ENCODE measurements at regions not wholly inside any gene's neighbourhood (a gene's known extent, or its start where the extent isn't known, plus 50 kb on each side); places are given as distances from the start of the nearest gene placed in this dataset.
"Not testable (repeated sequence)": the region's sequence is repeated elsewhere in the genome, so short reads cannot be mapped to it uniquely, and the experiment has no call there.

- DNase-seq (ENCODE audit: insufficient read length, low spot score), result no peak
- FAIRE-seq, result no peak
Observed at GRCh38 chr15:95739131-95739530, 591.4 kb upstream of the NR2F2 start.

DNA sequence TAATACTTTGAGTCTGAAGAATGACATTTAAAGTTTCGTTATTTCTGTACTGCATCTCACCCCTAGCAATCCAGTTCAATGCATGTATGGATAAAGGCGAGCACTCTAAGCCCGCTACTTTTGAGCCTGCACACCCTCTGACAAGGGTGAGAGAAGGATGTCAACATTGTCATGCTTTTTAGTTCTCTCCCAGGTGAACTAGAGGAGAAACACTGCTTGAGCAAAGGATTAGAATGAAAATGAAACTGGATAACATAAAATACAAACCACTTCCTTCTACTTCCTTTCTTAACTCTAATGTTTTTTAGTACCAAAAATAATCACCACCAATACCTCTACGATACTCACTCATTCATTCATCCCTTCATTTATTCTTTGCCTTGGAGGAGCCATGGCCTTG is 588.7 kb upstream of the NR2F2 start:
- DNase-seq (ENCODE audit: insufficient read length, low spot score) (no peak), FAIRE-seq (no peak)

DNA sequence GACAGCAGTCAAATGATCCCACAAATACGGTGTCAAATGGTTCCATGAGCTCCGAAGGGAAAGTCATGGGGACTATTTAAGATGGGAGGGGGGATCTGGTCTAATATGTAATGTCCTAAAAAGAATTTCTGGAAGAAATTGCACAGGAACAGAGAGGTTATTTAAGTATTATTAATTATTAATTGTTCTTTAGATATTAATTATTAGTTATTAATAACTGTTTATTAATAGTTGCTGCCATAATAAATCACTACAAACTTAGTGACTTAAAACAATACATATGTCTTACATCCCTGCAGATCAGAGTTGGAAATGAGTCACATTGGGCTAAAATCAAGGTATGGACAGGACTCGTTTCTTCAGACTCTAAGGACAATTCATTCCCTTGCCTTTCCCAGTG is 588.2 kb upstream of the NR2F2 start:
- no peak for FAIRE-seq
- no peak for DNase-seq (ENCODE audit: insufficient read length, low spot score)

- DNase-seq (ENCODE audit: insufficient read length, low spot score) (no peak), FAIRE-seq (no peak)
Observed at GRCh38 chr15:95742836-95743235, 587.7 kb upstream of the NR2F2 start.

GRCh38 chr15:95757171-95757570 is 573.3 kb upstream of the NR2F2 start:
- FAIRE-seq (no peak), DNase-seq (ENCODE audit: insufficient read length, low spot score) (no peak)

DNA sequence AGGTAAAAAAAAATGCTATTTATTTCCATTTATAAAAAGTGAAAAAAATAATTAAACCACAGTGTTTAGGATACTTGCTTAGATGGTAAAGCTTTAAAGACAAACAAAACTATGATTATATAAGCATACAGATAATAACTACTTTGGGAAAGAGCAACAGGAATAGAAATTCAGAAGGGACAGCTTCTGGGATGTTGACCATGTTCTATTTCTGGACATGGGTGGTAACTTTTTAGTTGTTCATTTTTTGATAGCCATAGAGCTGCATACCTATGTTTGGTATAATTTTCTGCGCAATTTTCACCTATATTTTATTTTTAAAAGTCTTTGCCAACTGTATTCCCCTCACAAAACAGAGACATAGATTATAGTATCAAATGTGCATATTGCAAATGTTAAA is 572.0 kb upstream of the NR2F2 start:
- FAIRE-seq (no peak), DNase-seq (ENCODE audit: insufficient read length, low spot score) (no peak)

GRCh38 chr15:95758851-95759250 is 571.6 kb upstream of the NR2F2 start:
- FAIRE-seq (no peak), DNase-seq (ENCODE audit: insufficient read length, low spot score) (no peak)

GRCh38 chr15:95760508-95760907 is 570.0 kb upstream of the NR2F2 start:
- FAIRE-seq, result no peak
- DNase-seq (ENCODE audit: insufficient read length, low spot score), result no peak

DNA sequence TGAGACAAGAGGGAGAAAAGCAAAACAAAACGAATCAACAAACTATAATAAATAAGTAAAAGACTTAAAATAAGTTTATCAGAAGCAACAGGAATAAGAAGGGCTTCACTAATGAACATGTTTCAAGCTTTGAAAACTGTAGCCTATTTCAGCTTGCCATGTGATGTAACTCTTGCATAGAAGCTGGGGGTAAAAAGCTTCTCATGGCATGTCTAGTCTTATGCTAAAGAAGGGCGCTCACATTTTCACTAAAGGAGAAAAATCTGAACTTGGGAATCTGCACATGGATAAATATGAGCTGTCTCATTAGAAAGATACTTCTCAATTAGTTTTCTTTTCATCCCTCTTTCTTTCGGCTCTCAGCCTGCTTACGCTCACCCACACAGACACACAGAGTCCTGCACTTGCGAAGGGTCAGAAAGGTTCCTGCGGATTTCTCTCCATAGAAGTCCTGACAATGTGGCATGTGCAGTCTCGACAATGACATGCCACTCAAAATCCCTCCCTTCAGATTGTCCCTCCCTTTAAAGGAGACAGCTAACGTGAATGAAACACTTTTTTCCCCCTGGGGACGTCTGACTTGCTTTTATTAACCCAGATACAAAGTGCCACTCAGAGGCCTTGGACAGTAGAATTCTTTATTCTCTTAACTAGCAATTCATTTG is 568.9 kb upstream of the NR2F2 start:
- FAIRE-seq (no peak), DNase-seq (ENCODE audit: insufficient read length, low spot score) (no peak)

GRCh38 chr15:95763426-95763825 is 567.1 kb upstream of the NR2F2 start:
- FAIRE-seq, result no peak
- no peak for DNase-seq (ENCODE audit: insufficient read length, low spot score)

GRCh38 chr15:95765161-95765560 is 565.3 kb upstream of the NR2F2 start:
- FAIRE-seq (no peak), DNase-seq (ENCODE audit: insufficient read length, low spot score) (no peak)

GRCh38 chr15:95770196-95770595 is 560.3 kb upstream of the NR2F2 start:
- no peak for FAIRE-seq
- DNase-seq (ENCODE audit: insufficient read length, low spot score), result no peak

DNA sequence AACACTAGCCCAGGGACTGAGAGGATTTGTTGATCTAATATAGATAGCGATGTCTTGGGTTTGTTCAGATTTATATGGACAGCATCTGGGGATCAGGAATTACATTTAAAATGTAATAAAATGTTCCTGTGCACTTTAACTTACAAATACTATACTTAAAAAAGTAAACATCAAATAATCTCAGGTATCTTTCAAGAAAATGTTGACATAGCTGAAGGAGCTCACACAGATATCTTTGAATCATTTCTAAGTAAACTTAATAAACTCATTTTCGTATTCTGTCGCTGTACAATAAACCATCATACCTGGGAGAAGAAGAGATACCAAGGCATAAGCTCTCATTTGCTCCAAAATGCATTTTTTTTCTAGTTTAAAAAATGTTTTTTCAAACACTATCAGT is 557.5 kb upstream of the NR2F2 start:
- FAIRE-seq (no peak), DNase-seq (ENCODE audit: insufficient read length, low spot score) (no peak)

GRCh38 chr15:95784508-95784907 is 546.0 kb upstream of the NR2F2 start:
- no peak for FAIRE-seq
- DNase-seq (ENCODE audit: insufficient read length, low spot score), result no peak

- not testable (repeated sequence) for FAIRE-seq; DNase-seq (ENCODE audit: insufficient read length, low spot score)
Observed at GRCh38 chr15:95785276-95785675, 545.2 kb upstream of the NR2F2 start.

- no peak for DNase-seq (ENCODE audit: insufficient read length, low spot score)
- FAIRE-seq, result no peak
Observed at GRCh38 chr15:95793231-95793630, 537.3 kb upstream of the NR2F2 start.

DNA sequence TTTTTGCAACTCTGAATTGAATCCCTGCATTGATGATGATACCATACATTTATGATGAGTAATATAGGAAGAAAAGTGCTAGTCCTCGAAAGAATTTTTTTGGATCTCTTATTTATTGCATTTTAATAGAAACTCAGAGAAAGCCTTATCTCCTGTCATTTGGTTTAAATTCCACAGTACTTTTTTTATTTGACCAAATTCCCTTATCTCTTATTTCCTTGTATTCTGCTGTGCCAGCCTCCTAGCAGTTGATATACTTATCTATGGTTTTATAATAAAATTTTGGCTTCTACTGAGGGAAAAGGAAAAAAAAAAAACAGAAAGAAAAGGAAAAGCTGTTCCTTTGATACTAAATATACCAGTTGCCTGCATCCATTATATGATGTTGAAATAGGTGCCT is 535.1 kb upstream of the NR2F2 start:
- FAIRE-seq, result no peak

GRCh38 chr15:95799286-95800200 is 531.0 kb upstream of the NR2F2 start:
- FAIRE-seq (peak; percentile 63), DNase-seq (ENCODE audit: insufficient read length, low spot score) (no peak)

More for the DNA sequence above, 535.1 kb upstream of the NR2F2 start:
- no peak for DNase-seq (ENCODE audit: insufficient read length, low spot score)

GRCh38 chr15:95804484-95804883 is 526.0 kb upstream of the NR2F2 start:
- FAIRE-seq, result no peak
- DNase-seq (ENCODE audit: insufficient read length, low spot score), result no peak

DNA sequence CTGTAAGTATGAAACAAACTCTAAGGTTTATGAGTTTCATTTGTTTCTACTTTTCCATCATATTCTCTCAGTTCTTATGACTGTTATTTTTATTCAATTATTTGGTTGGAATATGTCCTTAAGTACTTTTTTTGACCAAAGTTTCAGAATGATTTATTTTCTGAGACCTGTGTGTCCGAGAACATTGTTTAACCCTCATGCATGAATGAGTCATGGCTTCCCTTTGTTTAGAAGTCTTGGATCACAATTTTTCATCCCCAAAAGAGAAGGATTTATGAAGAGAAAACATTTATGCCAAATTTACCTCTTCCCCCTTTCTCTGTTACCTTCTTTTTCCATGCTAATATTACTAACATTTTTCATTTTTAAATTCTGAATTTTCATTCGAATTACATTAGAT is 518.0 kb upstream of the NR2F2 start:
- DNase-seq (ENCODE audit: insufficient read length, low spot score) (no peak), FAIRE-seq (no peak)

DNA sequence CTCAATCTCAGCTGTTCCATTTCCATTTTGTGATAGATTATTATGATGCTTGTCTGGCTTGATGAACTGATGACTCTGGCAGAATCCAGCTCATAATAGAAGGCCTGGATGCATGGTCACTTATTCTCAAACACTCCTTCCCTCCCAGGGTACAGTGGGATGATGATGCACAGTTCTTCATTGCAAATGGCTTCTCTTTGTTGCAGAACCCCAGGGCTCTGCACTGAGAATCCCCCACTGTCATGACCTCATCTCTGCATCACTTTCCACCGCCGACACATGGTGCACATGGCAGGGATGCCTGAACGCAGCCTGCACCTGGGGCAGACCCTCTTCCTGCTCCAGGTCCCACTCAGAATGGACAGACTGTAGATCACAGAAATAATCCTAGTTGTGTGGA is 515.6 kb upstream of the NR2F2 start:
- DNase-seq (ENCODE audit: insufficient read length, low spot score) (no peak), FAIRE-seq (no peak)

DNA sequence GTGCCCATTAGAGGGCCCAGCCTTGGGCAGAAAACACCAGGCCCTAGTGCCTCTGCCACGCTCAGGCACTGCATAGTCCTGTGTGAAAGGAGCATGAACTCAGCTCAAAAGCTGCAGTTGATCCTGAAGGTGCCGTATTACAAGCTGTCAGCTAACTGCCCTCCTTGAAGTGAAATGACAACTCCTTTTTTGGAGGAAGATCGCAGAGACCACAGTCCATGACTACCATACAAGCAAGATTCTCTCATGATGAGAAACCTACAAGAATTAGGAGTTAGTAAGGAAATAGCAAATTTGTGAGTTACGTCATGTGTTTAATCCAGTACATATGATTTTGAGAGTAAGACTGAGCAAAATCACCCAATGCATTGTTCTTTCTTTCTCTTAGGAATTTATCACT is 513.9 kb upstream of the NR2F2 start:
- no peak for DNase-seq (ENCODE audit: insufficient read length, low spot score)
- FAIRE-seq, result no peak
